Ureter (tissue), 1 donor: ENCODE measurements at regions not wholly inside any gene's neighbourhood (a gene's known extent, or its start where the extent isn't known, plus 50 kb on each side); places are given as distances from the start of the nearest gene placed in this dataset.
"Not testable (repeated sequence)": the region's sequence is repeated elsewhere in the genome, so short reads cannot be mapped to it uniquely, and the experiment has no call there.

ENCODE experiments used
- DNase-seq: peaks from one replicate; pipeline ENCODE4 v3.0.0-alpha.2; 2020; ENCODE audit warnings: low spot score
- donor health status: DM: yes; HTN: yes; CAD: no.

DNA sequence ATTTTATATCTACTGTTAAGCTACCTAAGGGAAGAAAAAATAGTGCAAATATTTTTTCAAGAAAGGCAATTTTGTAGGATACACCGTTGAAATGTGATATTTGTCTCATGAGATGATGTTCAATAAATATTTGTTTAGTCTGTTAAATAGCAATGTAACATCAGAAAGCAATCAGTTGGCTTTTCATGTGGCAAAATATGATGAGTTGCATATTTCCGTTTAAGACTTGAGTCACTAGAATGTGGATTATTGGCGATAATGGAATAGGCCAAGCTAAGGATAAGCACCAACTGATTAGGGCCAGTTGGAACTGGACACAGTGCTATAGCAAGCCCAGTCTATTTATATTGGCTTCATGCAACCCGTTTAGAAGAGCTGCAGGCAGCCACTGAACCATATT lies 250.4 kb upstream of the SLC16A7 start:
- no peak for DNase-seq

DNA sequence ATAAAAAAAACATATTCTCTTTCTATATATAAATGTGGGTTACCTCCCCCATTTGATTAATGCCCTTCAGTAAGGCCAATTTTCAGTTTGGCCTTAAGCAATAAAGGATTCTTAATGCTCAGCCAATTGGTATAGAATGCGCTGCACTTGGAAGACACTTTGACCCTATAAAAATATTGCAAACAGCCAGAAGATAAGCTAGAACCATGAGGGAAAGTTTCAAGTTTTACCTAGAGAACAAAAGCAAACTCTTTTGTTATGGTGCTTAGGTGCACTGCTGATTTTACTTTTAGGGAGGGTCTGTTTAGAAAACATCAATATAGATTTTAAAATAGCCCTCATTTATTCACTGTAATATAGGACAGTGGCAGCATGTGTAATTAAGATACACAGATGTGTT lies 251.6 kb upstream of the SLC16A7 start:
- DNase-seq, result no peak

DNA sequence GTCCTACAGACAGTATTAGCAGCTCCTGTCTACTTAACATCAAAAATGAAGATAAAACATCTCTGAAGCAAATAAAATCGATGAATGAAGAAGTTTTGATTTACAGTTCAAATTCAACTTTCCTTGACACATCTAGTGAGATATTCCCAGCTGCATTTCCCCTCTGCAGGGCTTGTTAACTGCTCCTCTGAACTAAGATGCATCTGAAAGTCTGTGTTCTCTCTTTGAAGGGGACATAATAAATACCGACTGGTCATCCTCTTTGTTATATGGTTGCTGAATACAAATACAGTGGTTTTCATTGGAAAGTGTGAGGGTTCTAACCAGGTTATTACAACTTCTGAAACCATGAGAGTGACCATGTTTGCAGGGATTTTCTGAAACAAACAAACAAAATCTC lies 266.4 kb upstream of the SLC16A7 start:
- DNase-seq, result no peak

- DNase-seq, result not testable (repeated sequence)
Measured at GRCh38 chr12:59328395-59329075, 267.3 kb upstream of the SLC16A7 start.

DNA sequence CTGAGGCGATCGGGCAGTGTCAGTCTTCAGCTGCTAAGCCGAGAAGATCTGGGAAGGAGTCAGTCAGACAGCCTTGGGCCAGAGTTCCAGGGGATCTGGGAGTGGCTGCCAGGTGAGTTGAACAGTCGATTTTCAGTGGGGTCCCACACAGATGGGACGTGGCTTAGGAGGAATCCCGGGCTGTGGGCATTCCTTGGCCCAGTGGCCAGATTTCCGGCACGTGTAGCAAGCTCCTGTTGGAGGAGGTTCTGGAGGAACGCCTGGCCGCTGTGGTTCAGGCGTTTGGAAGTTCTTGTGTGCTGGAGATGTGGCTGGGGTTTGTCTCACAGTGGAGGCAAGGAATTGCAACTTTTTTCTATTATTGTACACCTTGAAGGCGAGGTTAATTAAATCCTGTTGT lies 269.4 kb upstream of the SLC16A7 start:
- not testable (repeated sequence) for DNase-seq

GRCh38 chr12:59322473-59322872 lies 273.4 kb upstream of the SLC16A7 start:
- DNase-seq, result no peak

DNA sequence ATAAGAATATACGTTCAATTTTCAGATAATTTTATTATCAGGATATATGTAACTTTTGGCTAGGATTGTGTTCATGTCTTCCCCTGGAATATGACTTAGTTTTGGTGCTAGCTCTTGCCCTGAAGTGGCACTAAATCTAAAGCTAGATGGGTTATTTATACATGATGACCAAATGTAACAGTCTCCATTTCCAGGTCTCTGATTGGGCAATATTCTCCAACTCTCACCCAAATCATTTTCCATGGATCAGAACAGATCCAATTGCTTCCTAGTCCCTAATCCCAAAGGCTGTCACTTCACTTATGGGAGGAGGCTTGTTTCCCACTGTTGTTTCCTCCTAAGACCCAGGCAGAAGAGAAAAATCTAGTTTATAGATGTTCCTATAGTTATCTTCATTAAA lies 274.6 kb upstream of the SLC16A7 start:
- no peak for DNase-seq

DNA sequence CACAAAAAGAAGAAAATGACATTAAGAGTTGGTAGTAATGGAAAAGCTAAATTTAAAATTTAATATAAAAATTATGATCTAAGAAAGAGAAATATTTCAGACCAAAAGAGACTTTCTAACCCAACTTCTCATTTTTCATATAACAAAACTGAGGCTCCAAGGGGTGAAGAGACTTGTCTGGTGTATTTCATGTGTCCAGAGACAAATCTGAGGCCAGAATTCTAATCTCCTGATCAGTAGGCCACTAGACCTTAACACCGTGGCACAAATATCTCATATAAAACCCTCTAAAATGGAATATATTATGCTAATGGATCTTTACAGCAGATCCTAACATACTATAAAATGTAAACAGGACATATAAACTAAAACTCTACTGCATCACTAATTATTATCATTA lies 275.7 kb upstream of the SLC16A7 start:
- DNase-seq, result no peak

DNA sequence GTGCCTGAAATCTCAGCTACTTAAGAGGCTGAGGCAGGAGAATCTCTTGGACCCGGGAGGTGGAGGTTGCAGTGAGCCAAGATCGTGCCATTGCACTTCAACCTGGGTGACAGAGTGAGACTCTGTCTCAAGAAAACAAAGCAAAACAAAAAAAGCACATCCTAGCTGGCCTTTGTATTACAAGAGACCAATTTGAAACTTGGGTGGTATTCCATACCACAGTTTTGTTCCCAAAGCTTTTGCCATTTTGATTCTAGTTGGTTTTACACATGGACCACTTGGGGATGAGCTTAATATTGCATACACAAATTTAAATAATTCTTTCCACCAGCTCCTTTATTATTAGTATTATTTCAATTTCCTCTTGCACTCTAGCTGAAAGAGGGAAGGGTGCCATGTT lies 276.9 kb upstream of the SLC16A7 start:
- no peak for DNase-seq

GRCh38 chr12:59317598-59317997 lies 278.2 kb upstream of the SLC16A7 start:
- no peak for DNase-seq

DNA sequence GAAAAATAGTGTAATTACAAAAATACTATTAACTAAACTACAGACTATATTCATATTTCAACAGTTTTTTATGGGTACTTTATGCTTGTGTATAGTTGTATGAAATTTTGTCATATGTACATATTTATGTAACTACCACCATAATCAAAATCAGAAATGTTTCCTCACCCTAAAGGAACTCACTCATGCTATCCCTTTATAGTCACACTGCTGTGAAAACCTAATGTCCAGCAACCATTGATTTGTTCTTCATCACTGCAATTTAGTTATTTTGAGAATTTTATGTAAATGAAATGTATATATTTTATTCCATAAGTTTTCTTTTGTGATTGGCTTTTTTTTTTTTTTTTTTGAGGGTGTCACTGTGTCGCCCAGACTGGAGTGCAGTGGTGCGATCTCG lies 278.9 kb upstream of the SLC16A7 start:
- no peak for DNase-seq

- not testable (repeated sequence) for DNase-seq
Measured at GRCh38 chr12:59316354-59316753, 279.5 kb upstream of the SLC16A7 start.

DNA sequence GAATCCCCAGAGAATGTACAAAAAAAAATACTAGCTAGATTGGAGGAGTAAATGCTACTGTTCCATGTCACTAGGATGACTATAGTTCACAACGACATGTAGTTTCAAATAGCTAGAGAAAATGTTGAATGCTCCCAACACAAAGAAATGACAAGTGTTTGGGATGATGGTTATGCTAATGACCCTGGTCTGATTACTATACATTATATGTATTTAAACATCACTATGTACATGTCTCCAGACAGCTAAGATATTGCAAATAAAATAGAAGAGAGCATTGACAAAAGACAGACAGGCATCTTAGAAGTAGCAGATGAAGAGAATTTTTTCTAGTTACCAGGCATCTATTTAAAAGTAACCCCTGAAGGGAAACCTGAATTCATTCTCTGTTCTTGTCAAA lies 281.6 kb upstream of the SLC16A7 start:
- DNase-seq, result no peak

GRCh38 chr12:59304077-59304721 lies 291.6 kb upstream of the SLC16A7 start:
- no peak for DNase-seq

- no peak for DNase-seq
Measured at GRCh38 chr12:59298296-59298695, 297.5 kb upstream of the SLC16A7 start.

GRCh38 chr12:59294221-59294620 lies 301.6 kb upstream of the SLC16A7 start:
- DNase-seq, result no peak

DNA sequence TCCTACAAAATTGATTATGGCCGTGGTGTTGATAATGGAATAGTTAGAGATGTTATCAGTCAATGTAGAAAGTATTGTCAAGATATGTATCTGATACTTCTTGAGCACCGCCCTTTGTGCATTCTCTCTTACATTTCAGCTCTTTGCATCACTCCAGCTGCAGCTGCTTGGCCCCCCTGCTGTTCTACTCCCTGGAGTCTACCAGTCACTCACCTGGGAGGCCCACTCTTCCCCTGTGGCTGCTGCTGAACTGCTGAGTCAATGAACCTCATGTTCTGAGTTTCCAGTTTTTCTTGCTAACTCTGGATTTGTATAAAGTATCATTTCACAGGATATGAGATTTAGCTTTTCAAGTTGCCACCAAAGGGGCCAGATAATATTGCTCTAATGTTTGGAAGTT lies 312.8 kb upstream of the SLC16A7 start:
- DNase-seq, result no peak

DNA sequence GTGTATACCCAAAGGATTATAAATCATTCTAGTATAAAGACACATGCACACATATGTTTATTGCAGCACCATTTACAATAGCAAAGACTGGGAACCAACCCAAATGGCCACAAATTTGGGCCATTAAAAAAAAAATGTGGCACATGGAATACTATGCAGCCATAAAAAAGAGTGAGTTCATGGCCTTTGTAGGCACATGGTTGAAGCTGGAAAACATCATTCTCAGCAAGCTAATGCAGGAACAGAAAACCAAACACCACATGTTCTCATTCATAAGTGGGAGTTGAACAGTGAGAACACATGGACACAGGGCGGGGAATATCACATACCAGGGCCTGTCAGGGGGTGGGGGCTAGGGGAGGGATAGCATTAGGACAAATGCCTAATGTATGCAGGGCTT lies 322.3 kb upstream of the SLC16A7 start:
- not testable (repeated sequence) for DNase-seq

DNA sequence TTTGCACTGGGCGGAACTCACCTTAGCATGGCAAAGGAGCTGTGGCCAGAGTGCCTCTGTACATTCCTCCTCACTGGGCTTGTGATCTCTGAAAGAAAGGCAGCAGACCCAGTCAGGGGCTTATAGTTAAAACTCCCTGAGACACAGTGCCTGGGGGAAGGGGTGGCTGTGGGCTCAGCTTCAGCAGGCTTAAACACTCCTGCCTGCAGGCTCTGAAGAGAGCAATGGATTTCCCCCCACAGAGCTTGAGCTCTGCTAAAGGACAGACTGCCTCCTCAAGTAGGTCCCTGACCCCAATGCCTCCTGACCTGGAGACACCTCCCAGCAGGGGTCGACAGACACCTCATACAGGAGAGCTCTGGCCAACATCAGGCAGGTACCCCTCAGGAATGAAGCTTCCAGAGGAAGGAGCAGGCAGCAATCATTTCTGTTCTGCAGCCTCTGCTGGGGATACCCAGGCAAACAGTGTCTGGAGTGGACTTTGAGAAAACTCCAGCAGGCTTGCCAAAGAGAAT lies 327.5 kb upstream of the SLC16A7 start:
- DNase-seq, result no peak

DNA sequence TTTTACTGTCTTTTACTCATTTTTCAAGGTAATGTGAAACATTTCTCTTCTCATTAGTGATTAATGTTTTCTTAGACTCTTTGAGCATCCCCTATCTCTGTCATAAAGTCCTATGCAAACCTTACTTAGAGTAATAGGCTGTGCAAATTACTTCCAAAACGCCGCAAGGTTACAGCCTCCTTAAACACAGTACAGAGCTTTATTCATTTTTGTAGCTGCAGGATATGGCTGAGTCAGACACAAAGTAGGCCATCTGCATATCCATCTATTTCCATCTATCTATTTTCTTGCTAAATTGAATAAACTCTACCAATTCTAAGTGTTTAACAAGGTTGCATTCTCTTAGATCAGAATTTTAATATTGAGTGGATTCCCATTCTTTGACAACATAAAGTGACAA lies 335.6 kb upstream of the SLC16A7 start:
- no peak for DNase-seq

DNA sequence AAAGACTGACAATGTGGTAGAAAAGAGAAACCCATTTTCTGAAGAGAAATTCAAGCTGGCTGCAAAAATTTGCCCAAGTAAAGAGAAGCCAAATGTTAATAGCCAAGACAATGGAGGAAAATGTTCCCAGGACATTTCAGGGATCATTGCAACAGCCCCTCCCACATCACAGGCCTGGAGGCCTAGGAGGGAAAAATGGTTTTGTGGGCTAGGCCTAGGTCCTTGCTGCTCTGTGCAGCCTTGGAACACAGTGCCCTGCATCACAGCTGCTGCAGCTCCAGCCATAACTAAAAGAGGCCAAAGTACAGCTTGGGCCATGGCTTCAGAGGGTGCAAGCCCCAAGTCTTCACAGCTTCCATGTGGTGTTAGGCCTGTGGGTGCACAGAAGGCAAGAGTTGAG lies 332.4 kb upstream of the LRIG3 start:
- no peak for DNase-seq

- DNase-seq, result no peak
Measured at GRCh38 chr12:59250766-59251165, 330.5 kb upstream of the LRIG3 start.

GRCh38 chr12:59240048-59240447 lies 319.7 kb upstream of the LRIG3 start:
- no peak for DNase-seq

DNA sequence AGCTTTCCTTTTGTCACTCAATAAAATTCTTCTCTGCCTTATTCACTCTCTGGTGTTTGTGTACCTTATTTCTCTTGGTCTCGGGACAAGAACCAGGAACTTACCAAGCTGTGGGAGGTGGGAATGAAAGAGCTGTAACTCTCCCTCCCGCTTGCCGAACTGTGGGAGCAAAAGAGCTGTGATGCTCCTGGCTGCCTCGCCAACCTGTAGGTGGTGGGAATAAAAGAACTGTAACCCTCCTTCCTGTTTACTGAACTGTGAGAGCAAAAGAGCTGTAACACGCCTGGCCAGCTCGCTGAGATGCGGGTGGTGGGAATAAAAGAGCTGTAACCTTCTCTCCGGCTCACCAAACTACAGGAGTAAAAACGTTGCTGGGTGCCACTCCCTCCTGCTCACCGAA lies 314.1 kb upstream of the LRIG3 start:
- no peak for DNase-seq
